ENCODE measurements at regions not wholly inside any gene's neighbourhood (a gene's known extent, or its start where the extent isn't known, plus 50 kb on each side); places are given as distances from the start of the nearest gene placed in this dataset.

DNA sequence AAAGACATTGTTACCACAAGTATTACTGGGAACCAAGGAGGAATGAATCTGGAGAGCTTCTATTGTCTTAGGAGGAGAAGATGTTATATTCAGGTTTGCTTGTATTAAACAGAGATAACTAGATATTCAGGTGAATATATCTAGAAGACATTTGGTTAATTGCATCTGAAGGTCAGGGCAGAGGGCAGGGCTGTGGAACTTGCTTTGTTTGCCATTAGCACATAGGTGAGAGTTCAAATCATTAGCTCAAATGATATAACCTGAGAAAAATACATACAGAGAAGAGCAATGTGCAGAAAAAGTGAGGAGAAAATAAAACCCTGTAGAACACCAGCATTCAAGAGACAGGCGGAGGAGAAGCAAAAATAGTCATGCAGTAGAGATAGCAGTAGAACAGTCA, 116.8 kb downstream of the DNAJB9 start:
- no peak for DNase-seq (ENCODE audit: low read depth in 2 of 2)

DNA sequence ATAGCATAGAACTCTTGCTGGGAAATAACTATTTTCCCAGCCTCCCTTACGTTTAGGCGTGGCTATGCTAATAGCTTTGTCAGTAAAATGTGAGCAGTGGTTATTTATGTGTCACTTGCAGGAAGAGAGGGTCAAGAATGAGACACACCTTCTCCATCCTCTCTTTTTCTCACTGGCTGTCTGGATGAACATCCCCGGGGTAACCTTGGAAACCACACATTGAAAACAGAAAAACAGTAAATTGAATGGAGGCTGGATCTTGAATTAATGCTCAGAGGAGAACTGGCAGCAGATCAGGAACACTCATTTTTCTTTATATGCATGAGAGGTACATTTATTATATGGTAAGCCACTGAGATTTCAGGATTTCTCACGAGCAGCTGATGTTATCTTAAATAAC, 127.6 kb downstream of the DNAJB9 start:
- no peak for DNase-seq (ENCODE audit: low read depth in 2 of 2)

- DNase-seq (ENCODE audit: low read depth in 2 of 2), result no peak
Observed at GRCh38 chr7:108711611-108712010, 141.9 kb downstream of the DNAJB9 start.

DNA sequence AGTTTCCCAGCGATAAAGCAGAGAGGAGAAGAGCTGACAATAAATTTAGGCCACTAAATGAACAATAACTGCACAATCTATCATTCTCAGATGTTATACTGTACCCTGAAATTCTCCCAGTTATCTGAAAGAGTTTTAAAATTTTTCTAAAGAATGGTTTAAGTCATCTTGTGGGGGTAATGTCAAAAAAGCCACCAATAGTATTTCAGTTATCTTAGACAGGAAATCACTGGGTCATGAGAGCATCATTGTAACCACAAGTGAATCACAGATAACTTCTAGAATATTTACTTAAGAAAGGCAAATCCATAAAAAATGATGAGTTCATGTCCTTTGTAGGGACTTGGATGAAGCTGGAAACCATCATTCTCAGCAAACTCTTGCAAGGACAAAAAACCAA, 147.1 kb downstream of the DNAJB9 start:
- no peak for DNase-seq (ENCODE audit: low read depth in 2 of 2)

GRCh38 chr7:108717781-108718180, 148.1 kb downstream of the DNAJB9 start:
- no peak for DNase-seq (ENCODE audit: low read depth in 2 of 2)

GRCh38 chr7:108719631-108720030, 150.0 kb downstream of the DNAJB9 start:
- DNase-seq (ENCODE audit: low read depth in 2 of 2), result no peak

DNA sequence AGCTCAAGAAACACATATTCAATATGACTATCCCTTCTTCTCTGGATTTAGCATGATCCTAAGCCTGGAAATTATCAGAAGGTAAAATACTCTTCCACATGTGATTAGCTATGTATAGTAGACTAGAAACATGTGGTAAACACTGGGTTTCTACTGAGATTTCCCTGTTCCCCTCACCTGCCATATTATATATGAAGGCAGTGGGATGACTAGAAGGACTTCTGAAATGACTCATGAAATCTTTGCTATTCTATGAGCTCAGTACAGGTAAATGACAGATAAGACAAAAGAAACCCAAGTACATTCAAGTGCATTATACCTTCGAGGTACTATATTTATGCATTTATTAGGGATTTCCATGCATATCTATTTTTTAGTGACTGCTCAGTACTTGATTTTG, 152.9 kb downstream of the DNAJB9 start:
- DNase-seq (ENCODE audit: low read depth in 2 of 2), result no peak

DNA sequence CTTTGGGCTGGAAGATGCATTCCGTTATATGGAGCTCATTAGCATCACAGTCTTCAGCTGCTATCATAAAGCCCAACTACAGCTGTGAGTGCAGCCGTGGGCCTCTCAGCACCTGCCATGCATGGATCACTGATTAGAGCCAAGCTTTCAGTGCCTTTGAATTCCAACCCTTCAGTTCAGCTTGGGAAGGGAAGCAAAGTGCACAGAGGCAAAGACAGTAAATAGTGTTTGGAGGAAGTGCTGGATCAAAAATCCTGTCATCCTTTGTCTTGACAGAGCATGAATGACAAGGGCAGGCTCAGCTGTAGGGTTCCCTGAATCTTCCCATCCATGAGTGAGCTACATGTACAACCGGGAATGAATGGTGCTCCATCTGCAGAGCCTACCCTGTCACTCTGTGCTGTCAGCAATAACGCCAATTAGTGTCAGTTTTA, 153.7 kb downstream of the DNAJB9 start:
- DNase-seq (ENCODE audit: low read depth in 2 of 2), result no peak

DNA sequence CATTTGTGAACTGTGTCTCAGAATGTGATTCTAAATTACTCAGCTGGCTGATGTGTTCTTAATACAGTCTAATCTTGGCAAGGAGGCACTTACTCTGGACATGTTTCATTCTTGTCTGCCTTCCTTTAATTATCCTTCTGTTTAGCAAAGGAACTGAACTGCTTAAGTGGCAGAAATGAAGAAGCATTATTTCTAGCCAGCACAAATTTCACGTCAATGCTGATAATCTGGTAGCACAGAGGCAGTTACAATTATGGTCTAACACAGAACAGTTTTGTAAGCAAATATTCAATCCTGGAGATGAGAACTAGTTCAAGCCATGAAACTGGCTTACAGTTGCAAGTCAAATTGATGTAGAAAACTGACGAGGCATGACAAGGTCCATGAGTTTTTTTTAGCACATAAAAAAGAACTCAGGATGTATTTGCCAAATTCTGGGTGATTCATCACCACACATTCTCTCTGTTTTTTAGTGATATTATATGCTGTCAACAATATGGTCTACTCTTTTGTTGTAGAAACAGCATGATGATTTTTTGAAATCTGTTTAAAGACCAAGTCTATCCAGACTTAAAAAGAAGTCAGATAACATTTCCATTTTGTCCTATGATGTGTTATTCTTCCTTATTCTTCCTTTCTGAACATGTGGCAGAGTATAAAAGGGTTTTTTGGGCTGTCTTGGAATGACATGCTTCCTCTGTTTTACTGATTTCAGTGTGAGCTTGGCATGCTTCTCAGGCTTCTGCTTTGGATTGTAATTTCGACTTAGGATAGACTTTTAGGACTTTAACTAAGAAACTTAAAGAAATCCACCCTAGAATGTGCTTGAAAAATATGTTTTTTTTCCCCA, 154.8 kb downstream of the DNAJB9 start:
- no peak for DNase-seq (ENCODE audit: low read depth in 2 of 2)

GRCh38 chr7:108735814-108736213, 166.1 kb downstream of the DNAJB9 start:
- no peak for DNase-seq (ENCODE audit: low read depth in 2 of 2)

GRCh38 chr7:108736221-108736891, 166.7 kb downstream of the DNAJB9 start:
- DNase-seq (ENCODE audit: low read depth in 2 of 2), result no peak

DNA sequence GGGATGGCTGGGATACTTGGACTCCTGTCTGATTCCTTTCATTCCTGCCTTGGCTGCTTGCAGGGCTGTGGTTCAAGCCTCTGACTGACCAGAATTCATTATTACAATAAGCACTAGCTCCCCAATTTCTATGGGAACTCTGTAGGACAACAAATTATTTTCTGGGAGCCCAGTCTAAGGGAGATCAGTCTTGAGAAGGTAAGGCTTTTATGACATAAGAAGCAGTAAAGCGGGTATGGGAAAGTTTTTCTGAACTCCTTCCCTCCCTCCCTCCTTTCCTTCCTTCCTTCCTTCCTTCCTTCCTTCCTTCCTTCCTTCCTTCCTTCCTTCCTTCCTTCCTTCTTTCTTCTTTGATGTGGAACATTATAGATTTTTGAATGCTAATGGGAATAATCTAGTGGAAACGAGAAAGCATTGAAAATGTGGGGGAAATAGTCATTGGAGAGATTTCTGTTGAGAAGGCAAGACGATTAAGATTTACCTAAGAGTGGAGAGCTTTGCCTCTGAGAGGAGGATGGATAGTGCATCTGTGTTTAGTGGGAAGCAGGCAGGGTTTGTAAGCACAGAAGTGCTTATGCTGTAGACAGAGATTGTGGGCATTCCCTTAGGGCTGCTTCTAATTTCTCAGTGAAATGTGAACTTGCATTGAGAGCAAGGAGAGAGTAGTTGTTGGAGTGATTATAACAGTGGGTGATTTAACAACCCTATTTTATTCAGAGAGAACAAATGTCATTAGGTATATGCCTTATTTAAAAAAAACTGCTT, 201.5 kb downstream of the DNAJB9 start:
- no peak for DNase-seq (ENCODE audit: low read depth in 2 of 2)

GRCh38 chr7:108771853-108772252, 202.2 kb downstream of the DNAJB9 start:
- DNase-seq (ENCODE audit: low read depth in 2 of 2), result no peak

GRCh38 chr7:108777966-108778365, 208.3 kb downstream of the DNAJB9 start:
- no peak for DNase-seq (ENCODE audit: low read depth in 2 of 2)

DNA sequence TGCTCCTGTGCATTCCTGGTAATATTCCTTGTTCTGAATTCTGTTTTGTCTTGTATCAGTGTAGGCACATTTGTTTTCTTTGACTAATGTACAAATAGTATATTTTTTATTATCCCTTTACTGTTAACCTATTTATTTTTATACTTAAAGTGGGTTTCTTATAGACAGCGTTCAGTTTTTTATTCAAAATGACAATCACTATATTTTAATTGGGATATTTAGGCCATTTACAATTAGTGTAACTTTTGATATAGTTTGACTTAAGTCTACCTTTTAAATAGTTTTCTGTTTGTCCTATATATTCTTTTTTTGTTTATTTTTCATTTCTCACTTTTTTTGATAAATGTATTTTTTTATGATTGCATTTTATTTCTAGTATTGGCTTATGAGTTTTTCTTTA, 219.8 kb downstream of the DNAJB9 start:
- no peak for DNase-seq (ENCODE audit: low read depth in 2 of 2)

DNA sequence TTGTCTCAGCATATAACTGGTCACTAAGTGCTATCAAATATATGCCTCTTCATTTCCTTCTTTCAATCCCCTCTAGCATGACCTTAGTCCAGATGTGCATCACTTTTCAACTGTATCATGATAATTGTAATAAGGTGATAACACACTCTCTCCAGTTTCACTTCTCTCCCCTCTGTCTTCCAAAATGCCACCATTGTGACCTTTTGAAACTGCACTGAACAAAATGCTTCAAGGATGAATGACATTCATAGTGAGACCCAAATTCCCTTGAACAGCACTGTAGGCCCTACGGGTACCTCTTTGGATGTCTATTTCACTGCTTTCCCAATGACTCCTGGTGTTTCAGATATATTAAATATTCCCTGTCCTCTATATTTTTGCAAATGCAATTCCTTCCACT, 224.8 kb downstream of the DNAJB9 start:
- no peak for DNase-seq (ENCODE audit: low read depth in 2 of 2)

GRCh38 chr7:108802650-108803049, 233.0 kb downstream of the DNAJB9 start:
- DNase-seq (ENCODE audit: low read depth in 2 of 2), result no peak

- peak in 1 of 2 donors; percentile 1 for DNase-seq (ENCODE audit: low read depth in 2 of 2)
Observed at GRCh38 chr7:108805808-108806397, 236.2 kb downstream of the DNAJB9 start.

DNA sequence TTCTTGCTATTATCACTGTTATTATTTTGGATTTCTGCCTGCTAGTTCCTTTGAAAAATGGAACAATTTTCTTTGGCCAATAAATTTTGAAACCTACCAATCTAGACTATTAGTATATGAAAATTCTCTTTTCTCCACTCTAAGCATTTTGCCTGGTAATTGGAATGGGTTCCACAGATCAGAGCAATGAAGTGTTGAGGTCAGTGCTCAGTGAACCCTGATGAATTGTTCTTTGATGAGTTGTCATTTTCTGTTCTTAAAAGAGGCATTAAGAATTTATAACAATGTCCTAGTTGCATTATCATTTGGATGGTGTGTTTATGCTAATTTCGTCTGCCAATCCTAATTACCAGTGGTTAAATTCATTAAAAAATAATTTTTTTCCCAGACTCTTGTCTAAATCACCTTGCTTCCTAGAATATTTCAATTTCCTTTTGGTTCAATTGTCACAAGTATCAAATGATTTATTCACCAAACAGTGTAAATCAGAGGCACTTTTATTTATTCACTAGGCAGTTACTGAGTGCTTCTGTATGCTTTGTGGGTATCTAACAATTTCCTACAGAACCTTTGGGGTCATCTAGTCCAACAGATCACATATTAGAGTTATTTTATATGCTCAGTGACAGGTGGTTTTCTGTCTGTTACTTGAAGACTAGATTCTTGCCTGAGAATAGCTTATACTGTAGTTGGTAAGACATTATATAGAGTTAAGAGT, 239.0 kb downstream of the DNAJB9 start:
- no peak for DNase-seq (ENCODE audit: low read depth in 2 of 2)

GRCh38 chr7:108809356-108809755, 239.7 kb downstream of the DNAJB9 start:
- DNase-seq (ENCODE audit: low read depth in 2 of 2), result no peak

- no peak for DNase-seq (ENCODE audit: low read depth in 2 of 2)
Observed at GRCh38 chr7:108810756-108811385, 241.2 kb downstream of the DNAJB9 start.

Data from dermis microvascular lymphatic vessel endothelial cell (primary cell).